Esophagus squamous epithelium (tissue), 5 donors: ENCODE measurements at regions not wholly inside any gene's neighbourhood (a gene's known extent, or its start where the extent isn't known, plus 50 kb on each side); places are given as distances from the start of the nearest gene placed in this dataset.

Source experiments
- DNase-seq: peaks from one replicate; lab custom pipeline; 2025; lab: John Stamatoyannopoulos, UW
- H3K27ac ChIP-seq, 4 donors: fragments of 200-600 bp; sonication (generic); one replicate each; pipeline ENCODE4 v1.5.1; 2016 to 2019; ENCODE audit warnings: mild to moderate bottlenecking in 1 of 4
- H3K27me3 ChIP-seq, 4 donors: fragments of 200-600 bp; sonication (generic); 1 replicate in 3 of 4; 2 replicates in 1 of 4; pipeline versions ENCODE4 v1.5.1 to v1.6.0; 2017 to 2021; ENCODE audit warnings: antibody characterized with exemption in 1 of 4
- H3K36me3 ChIP-seq, 3 donors: fragments of 200-600 bp; sonication (generic); one replicate each; pipeline ENCODE4 v1.5.1; 2016 to 2019
- H3K4me1 ChIP-seq, 3 donors: fragments of 200-600 bp; sonication (generic); one replicate each; pipeline ENCODE4 v1.5.1; 2017 to 2019
- H3K4me3 ChIP-seq, 4 donors: fragments of 200-600 bp; sonication (generic); 1 replicate in 3 of 4; 2 replicates in 1 of 4; pipeline ENCODE4 v1.5.1; 2016 to 2019; ENCODE audit warnings: mild to moderate bottlenecking in 2 of 4, moderate library complexity in 1 of 4
- H3K9me3 ChIP-seq, 3 donors: fragments of 200-600 bp; sonication (generic); one replicate each; pipeline ENCODE4 v1.5.1; 2016 to 2019
- POLR2A ChIP-seq, 4 donors: fragments of 450-650 bp; IDR thresholded peaks; one replicate each; pipeline ENCODE4 v1.6.1; 2017; ENCODE audit warnings: antibody characterized with exemption in 4 of 4, mild to moderate bottlenecking in 4 of 4, moderate library complexity in 3 of 4
- WGBS, 2 donors: methylation state at CpG; one replicate each; pipeline ENCODE4 v1.1.5; 2018; 5-methylcytosine and 5-hydroxymethylcytosine counted together
- intact Hi-C: fragments of 100-400 bp; cut with DNase I; formaldehyde crosslinking; loops from one replicate; pipeline ENCODE4 v1.15.0; 2022
- TF ChIP-seq, protein P1 (sequence below), 6 experiments: fragments of 450-650 bp in 4 of 6; fragments of 200-600 bp in 2 of 6; sonication (generic) in 2 of 6; IDR thresholded peaks; one replicate each; pipeline ENCODE4 v1.5.1; 2016 to 2019; ENCODE audit warnings: antibody characterized with exemption in 6 of 6, mild to moderate bottlenecking in 4 of 6, moderate library complexity in 4 of 6
- donor health status: DM: yes; HTN: yes; CAD: no.

- intact Hi-C loops: no loop called here
- H3K4me1 ChIP-seq: no peaks in the 10 kb centered on the region
- TF ChIP-seq POLR2A (IDR thresholded peaks at IDR 0.05): no peak
- TF ChIP-seq, protein P1, sequence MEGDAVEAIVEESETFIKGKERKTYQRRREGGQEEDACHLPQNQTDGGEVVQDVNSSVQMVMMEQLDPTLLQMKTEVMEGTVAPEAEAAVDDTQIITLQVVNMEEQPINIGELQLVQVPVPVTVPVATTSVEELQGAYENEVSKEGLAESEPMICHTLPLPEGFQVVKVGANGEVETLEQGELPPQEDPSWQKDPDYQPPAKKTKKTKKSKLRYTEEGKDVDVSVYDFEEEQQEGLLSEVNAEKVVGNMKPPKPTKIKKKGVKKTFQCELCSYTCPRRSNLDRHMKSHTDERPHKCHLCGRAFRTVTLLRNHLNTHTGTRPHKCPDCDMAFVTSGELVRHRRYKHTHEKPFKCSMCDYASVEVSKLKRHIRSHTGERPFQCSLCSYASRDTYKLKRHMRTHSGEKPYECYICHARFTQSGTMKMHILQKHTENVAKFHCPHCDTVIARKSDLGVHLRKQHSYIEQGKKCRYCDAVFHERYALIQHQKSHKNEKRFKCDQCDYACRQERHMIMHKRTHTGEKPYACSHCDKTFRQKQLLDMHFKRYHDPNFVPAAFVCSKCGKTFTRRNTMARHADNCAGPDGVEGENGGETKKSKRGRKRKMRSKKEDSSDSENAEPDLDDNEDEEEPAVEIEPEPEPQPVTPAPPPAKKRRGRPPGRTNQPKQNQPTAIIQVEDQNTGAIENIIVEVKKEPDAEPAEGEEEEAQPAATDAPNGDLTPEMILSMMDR (IDR thresholded peaks at IDR 0.05): no peak
- H3K27ac ChIP-seq: no peak overlapping the region
- H3K9me3 ChIP-seq: no peaks in the 10 kb centered on the region
- no peak overlapping the region for H3K4me3 ChIP-seq
- no peaks in the 10 kb centered on the region for H3K27me3 ChIP-seq
- DNase-seq: no peak
- H3K36me3 ChIP-seq: no peaks in the 10 kb centered on the region
- WGBS, 2 donors: 80 to 91% methylated on average over 1 of the region's 1 CpG
These were observed 956.5 kb downstream of the TFAP2A start for GRCh38 chr6:9458424-9458823.

DNA sequence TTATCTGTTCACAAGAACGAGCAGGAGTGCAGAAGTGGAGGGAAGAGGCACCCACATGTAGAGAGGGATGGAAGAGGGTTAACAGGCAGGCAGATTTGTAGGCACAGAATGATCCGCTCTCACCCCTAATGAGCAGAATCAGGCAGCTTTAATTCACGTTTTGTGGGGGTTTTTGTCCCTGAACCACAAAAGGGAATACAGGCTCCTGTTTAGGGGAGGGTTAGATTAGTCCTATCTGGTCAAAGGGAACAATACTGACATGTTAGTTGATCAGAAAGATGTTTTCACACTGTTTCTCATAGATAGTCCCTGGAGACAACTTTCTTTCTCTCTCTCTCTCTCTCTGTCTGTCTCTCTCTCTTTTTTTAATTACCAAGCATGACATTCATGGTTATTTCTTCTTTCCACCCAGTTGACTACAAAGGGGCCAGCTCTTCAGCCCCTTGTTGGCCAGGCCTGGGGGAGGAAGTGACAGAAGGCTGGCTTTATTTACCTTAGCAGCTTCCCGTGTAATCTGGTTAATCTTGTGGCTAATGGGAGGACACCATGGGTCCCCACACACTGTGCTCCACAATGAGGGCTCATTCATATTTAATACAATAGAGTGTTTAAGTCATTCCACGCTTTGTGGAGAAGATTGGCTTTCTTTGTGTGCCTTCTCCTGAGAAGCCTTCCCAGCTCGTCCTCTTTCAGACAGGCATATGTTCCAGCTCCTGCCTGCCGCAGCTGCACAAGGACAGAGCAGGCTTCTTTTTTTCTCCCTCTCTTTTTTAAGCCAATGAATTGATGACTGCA, 958.8 kb downstream of the TFAP2A start:
- no peaks in the 10 kb centered on the region for H3K9me3 ChIP-seq
- TF ChIP-seq POLR2A (IDR thresholded peaks at IDR 0.05): no peak
- TF ChIP-seq, protein P1 (IDR thresholded peaks at IDR 0.05): no peak
- no peak for DNase-seq
- intact Hi-C loops: no loop called here
- no peaks in the 10 kb centered on the region for H3K4me1 ChIP-seq
- 39 to 67% methylated on average over 7 of the region's 7 CpGs for WGBS, 2 donors
- H3K27ac ChIP-seq: no peak overlapping the region
- no peaks in the 10 kb centered on the region for H3K36me3 ChIP-seq
- no peak overlapping the region for H3K4me3 ChIP-seq
- no peaks in the 10 kb centered on the region for H3K27me3 ChIP-seq

- Histone ChIP-seq H3K9me3 (peaks cover 0 to 5% (median 0%) of the 10 kb centered on the region in 3 donors), H3K4me1 (peaks cover 0 to 10% (median 0%) of the 10 kb centered on the region in 3 donors), H3K36me3 (no peaks in the 10 kb centered on the region), H3K4me3 (no peak overlapping the region), H3K27ac (no peak overlapping the region), H3K27me3 (no peaks in the 10 kb centered on the region)
- intact Hi-C loops: no loop called here
- DNase-seq: no peak
- 20 to 40% methylated on average over 1 of the region's 1 CpG for WGBS, 2 donors
- TF ChIP-seq, protein P1 (IDR thresholded peaks at IDR 0.05): no peak
- TF ChIP-seq POLR2A (IDR thresholded peaks at IDR 0.05): no peak
These were observed 975.1 kb downstream of the TFAP2A start for GRCh38 chr6:9439621-9440330.

DNA sequence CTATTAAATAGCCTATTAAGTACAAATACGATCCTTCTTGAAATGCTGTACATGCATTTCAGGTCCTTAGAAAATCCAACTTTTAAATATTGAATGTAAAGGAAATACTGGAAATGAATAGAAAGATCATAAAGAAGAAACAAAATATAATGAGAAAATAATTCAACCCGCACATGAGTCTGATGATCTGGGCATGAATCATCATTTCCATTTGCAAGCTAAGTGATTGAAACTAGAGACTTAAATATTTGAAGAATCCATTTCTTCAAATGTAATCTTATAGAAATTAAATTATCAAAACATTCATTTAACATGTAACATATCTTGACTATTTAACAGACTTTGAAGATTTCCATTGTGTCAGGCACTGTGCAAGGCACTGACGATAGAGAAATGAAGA, 977.0 kb downstream of the TFAP2A start:
- TF ChIP-seq, protein P1 (IDR thresholded peaks at IDR 0.05): no peak
- TF ChIP-seq POLR2A (IDR thresholded peaks at IDR 0.05): no peak
- intact Hi-C loops: no loop called here
- Histone ChIP-seq H3K4me1 (peaks cover 0 to 10% (median 0%) of the 10 kb centered on the region in 3 donors), H3K36me3 (no peaks in the 10 kb centered on the region), H3K9me3 (no peaks in the 10 kb centered on the region), H3K27me3 (no peaks in the 10 kb centered on the region), H3K27ac (no peak overlapping the region), H3K4me3 (no peak overlapping the region)
- no peak for DNase-seq
- WGBS, 2 donors: 58 to 77% methylated on average over 3 of the region's 3 CpGs

- WGBS, 2 donors: 56 to 83% methylated on average over 4 of the region's 4 CpGs
- TF ChIP-seq, protein P1 (IDR thresholded peaks at IDR 0.05): no peak
- no peak for TF ChIP-seq POLR2A (IDR thresholded peaks at IDR 0.05)
These were observed 979.6 kb downstream of the TFAP2A start for GRCh38 chr6:9435281-9435680.

More at GRCh38 chr6:9435281-9435680, 979.6 kb downstream of the TFAP2A start:
- no peaks in the 10 kb centered on the region for H3K36me3 ChIP-seq
- no peak overlapping the region for H3K27ac ChIP-seq
- intact Hi-C loops: no loop called here
- peaks cover 0 to 9% (median 0%) of the 10 kb centered on the region in 3 donors for H3K4me1 ChIP-seq
- H3K9me3 ChIP-seq: no peaks in the 10 kb centered on the region
- no peak for DNase-seq
- H3K4me3 ChIP-seq: no peak overlapping the region
- H3K27me3 ChIP-seq: no peaks in the 10 kb centered on the region
